GM19324 (cell line): ENCODE measurements at regions not wholly inside any gene's neighbourhood (a gene's known extent, or its start where the extent isn't known, plus 50 kb on each side); places are given as distances from the start of the nearest gene placed in this dataset.

ENCODE experiments used
- ATAC-seq: cut with Tn5 transposase; IDR thresholded peaks from one replicate; pipeline ENCODE4 v1.9.1; 2021; ENCODE audit warnings: mild to moderate bottlenecking, moderate library complexity; ENCODE audit not compliant: unreplicated experiment, low FRiP score

DNA sequence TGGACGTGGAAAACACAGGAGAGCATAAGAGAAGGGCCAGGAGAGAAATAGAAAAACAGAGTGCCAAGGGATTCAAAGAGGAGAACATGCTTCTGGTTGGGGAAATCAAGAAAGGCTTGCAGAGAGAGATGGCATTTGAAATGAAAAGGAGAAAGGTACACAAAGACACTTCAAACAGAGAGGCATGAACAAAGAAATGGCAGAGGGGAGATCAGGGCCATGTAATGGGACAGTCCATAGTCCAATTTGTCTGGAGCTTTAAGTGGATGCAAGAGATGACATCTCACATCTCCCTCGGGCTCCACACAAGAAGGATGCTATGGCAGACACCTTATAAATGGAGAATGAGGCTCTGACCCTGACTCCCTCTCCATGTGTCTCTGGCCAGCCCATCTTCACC, 331.1 kb downstream of the MLLT3 start:
- no peak for ATAC-seq

DNA sequence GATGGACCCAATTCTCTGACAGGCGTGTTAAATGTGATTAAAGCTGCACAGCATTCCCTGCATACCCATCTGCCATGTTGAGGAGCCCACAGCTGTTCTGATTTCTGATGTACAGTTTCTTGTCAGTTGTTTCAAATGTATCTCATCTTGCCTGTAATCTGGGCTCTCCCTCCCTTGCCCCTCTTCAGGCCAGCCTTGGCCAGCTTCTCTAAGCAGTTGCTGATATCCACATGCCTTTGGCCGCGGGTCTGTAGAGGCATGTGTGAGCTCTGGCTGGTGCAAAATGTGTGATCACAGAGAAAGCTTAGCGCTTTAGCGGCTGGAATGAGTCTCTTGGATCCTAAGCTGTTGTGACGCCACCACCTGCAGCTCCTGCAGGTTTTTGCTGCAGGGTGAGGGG, 332.0 kb downstream of the MLLT3 start:
- ATAC-seq, result no peak

DNA sequence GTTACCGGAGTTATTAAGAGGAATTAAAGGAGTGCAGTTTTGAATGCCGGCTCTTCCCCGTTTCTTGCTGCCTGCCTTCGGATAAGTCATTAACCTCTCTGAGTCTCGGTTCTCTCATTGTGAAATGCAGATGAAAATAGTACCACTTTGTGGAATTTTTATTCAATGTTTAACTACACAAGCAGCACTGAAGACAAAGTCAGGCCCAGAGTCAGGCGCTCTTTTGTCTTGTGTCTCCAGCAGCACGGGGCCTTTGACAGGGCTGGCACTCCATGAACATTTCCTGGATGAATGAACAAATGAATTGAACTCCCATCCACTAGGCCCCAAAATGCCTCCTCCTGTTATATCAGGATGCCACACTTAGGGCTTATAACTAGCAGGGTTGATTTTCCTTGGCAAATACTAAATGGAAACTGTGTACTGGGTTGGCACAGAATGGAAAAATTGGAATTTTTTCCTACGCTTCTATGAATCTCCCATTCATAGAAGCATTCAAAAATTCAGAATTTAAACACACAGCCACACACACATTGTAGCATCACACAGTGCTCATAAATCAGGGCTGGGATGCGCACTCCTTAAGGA, 332.8 kb downstream of the MLLT3 start:
- ATAC-seq, result peak; percentile 29

DNA sequence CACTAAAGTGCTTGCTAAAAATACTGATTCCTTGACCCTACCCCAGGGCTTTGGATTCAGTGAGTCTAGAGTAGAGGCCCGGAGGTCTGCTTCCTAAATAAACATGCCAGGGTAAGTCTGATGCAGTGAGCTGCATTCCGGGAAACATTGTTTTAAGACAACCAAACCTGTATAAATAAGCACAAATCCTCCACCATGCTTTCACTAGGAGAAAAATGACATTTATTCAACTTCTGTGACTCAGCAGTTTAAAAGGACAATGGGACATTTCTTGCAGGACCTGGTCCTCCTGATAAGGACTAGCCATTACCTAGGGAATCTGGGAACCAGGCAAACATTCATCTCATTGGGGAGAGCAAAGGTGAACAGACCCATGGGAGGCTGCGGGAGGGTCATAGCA, 335.3 kb downstream of the MLLT3 start:
- no peak for ATAC-seq

DNA sequence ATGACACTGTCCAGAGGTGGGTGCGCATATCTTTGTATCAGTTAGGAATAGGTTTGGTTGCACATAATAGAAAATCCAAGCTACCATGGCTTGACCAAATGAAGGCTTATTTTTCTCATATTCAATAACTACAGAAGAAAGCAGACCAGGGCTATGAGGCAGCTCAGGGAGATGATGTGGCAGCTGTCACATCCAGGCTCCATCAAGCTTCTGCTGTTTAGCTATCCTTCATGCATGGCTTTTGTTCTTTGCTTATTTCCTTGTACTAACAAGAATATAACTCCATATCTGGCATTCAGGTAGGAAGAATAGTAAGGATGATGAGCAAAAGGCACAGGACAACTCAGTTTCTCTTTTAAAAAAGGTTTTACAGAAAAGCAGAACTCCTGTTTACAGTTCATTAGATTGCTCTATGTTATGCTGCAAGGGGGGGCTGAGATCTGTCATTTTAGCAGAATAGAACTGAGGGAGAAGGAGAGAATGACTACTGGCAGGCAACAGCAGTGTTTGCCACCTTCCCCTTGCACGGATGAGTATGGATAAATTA, 336.1 kb downstream of the MLLT3 start:
- no peak for ATAC-seq

DNA sequence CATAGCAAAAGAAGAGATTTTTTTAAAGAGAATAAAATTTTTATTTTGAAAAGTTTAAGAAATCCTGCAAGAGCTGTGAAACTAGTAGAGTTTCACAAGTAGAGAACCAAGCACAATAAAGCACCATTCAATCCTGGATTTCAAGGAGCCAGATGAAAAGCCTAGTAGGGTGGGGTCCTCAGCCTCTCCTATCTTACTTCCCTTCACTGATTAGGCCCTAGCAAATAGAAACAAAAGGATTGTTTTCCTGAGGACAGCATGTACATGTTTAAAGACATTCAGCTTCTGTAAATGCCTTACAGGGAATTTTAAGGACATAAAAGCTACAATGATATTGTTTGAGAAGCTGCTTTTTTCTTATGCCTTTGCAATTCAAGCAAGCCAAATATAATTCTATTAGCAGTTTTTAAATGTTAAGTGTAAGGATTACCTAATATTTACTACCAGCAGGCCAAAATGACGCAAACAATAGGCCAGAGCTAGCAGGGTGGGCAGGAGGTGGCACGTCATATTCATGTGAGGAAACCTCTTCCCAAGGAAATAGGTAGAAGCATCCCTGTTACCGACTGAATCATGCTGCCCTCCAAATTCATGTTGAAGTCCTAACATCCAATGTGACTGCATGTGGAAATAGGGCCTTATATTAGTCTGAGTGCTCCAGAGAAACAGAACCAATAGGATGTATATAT, 337.6 kb downstream of the MLLT3 start:
- no peak for ATAC-seq

DNA sequence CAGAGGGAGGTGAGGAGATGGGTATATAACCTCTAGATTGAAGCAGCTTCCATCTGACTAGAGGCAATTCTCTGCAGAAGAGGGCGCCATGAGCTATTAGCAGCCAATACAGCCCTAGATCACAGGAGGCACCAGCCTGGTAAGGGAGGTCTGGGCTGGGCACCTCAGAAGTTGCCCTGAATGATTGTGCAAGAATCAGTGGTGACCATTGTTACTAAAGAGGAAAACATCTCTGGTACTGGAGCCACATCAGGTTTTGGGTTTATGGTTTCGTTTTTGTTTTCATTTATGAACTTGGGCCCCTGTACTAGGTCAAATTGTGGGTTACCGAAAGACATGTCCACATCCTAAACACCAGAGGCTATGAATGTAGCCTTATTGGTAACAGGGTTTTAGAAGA, 342.0 kb downstream of the MLLT3 start:
- ATAC-seq, result no peak

DNA sequence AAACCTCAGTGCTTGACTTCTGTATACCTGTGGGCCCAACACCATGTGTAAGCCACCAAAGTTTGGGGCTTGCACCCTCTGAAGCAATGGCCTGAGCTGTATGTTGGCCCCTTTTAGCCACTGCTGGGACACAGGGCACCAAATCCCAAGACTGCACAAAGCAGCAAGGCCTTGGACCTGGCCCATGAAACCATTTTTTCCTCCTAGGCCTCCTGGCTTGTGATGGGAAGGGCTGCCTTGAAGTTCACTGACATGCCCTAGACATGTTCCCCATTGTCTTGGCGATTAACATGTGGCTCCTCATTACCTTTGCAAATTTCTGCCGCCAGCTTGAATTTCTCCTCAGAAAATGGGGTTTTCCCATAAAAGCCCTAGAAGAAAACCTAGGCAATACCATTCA, 345.5 kb downstream of the MLLT3 start:
- ATAC-seq, result no peak

DNA sequence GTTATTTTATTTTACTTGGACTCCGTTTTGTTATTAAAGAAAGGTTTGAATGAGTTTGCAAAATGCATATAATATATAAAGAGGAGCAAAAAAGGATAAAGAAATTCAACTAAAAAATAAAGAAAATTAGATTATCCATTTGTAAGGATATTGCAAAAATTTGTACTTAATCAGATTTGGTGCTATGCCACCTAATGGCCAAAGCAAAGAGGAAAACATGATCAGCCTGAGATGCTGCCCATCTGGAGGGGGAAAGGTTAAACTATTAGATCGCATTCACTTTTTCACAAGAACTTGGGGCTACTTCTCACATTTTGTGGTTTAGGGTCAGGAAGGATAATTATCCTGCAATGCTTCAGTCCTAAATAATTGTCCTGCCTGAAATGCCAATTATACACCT, 350.6 kb downstream of the MLLT3 start:
- no peak for ATAC-seq

DNA sequence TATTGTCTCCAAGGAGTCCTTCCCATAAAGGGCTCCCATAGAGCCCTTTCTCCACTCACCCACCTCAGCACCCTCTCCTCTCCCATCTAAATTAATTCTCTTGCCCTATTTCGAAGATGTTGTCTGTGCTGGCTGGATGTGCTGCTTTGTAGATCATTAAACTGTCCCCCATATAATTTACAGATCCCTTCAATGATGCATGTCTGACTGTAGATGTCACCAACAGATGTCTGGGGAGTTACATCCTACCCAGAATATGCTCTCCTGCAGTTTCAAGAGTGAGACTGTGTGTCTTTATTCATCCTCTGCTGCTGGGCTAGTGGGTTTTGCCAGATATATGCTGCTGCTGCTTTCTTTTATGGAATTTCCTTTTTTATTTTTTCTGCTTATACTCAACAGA, 351.2 kb downstream of the MLLT3 start:
- ATAC-seq, result no peak

DNA sequence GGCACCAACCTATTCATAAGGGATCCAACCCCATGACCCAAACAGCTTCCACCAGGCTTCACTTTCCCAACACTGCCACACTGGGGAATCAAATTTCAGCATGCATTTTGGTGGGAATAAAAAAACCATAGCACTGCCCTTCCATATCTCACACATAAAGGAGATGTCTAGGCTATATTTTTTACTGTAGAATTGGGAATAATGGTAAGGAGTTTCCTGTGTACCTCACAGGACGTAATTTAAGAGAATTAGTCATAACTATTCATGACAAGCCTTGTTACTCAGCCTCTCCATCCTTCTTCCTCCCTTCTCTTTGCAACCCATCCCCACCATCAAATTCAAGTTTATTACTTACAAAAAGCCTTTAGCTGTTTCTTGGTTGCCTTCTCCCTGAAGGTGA, 352.1 kb downstream of the MLLT3 start:
- ATAC-seq, result no peak

DNA sequence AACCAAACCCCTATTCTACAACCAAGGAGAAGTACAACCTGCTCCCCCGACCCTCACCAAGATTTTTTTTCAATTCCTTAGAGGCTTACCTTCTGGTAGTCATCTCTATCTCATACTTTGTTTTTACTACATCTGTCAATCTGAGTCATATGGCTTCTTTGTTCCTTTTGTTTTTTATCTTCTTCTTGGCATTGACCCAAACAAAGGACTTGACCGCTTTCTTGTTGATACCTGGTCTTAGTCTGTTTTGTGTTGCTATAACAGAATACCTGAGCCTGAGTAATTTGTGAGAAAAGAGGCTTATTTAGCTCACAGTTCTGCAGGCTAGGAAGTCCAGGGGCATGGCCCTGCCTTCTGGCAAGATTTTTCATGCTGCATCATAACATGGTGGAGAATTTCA, 352.7 kb downstream of the MLLT3 start:
- ATAC-seq, result no peak

DNA sequence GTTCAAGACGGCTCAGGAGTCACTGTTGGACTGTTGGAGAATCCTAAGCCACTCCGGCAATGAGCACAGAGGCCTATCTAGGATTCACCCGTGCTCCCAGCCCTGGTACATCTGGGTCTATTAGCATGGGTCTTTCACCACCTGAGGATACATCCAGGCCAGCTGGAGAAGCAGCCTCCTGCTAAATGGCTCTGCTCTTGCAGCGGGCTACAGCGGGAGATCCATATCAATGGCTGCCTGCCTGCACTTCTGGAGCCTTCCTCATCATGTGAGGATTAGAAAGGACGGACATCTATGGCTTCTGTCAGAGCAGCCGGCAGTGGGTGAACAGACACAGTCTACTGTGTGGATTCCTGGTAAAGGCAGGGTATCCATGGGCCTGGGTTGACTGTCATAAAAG, 357.4 kb downstream of the MLLT3 start:
- no peak for ATAC-seq

DNA sequence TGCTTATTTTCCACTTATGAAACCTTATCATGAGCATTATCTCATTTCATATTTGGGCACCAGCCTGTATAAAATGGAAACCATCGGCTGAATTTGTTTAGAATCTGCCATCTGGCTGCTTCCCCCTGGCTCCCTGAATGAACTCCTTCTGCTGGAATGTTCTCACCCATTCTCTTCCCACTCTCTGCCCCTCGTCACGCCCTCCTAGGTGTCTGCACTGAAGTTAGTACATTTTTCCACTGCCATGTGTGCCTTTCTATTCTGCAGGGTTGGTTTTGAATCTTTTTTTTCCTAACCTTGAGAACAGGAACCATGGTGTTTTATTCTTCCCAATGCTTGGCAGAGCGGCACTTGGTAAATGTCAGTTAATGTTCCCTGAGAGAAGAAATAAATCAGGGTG, 359.7 kb downstream of the MLLT3 start:
- ATAC-seq, result no peak

DNA sequence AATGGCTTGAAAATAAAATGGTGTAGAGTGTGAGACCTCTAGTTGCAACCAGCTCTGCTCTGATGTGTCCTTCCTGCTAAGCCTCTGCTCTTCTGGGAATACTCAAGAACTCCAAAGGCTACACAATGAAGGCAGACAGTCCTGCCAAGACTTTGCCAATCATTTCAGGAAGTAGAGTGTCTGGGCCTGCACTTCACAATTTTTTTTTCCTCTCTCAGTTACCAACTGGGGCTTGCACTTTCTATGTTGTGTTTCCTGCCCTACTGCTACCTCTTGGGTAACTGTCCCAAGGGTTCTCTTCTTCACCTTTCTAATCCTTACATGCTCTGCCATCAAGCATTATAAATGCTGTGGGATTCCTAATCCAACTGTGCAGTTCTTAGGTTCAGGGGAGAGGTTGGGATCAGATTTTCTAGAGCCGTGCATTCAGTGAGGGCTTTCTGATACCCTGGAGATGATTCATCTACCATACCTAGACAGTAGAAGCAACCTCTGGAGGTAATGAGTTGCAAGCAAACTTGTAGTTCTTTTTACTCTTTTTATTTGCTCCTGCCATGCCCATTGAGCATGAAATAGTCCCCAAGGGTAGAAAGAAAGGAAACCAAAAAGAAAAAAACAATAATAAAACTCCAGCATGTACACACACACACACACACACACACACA, 365.9 kb downstream of the MLLT3 start:
- no peak for ATAC-seq

DNA sequence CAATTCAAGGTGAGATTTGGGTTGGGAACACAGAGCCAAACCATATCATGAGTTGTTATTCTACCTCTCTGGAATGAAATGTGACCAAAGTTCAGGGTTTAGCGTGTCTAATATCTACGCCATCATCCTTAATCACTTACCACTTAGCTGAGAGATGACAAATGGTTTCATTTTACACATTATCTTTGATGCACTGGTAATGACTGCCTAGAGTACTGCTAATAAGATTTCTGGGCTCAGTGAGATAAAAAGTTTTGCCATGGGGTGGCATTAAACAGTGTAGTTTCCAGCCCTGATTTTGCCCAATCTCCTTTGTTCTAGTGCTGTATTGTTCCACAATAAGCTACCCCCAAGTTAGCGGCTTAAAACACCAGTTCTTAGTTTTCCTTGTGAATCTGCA, 367.2 kb downstream of the MLLT3 start:
- ATAC-seq, result no peak

DNA sequence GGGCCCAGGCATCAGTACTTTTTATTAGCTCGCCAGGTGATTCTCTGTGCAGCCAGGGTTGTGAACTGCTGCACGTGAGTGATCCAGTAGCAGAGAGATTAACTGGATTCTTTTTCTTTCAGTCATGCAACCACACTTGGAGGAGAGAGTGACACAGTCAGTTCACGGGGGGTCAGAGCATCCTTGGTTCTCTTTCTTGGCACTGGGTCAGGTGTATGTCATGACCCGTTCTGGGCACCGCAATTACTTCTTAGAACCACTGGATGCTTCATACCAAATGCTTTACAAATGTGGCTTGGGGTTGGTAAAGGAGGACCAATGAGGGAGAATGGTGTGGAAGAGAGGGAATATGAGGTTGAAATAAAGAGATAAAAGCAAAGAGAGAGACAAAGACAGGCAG, 368.7 kb downstream of the MLLT3 start:
- ATAC-seq, result no peak

DNA sequence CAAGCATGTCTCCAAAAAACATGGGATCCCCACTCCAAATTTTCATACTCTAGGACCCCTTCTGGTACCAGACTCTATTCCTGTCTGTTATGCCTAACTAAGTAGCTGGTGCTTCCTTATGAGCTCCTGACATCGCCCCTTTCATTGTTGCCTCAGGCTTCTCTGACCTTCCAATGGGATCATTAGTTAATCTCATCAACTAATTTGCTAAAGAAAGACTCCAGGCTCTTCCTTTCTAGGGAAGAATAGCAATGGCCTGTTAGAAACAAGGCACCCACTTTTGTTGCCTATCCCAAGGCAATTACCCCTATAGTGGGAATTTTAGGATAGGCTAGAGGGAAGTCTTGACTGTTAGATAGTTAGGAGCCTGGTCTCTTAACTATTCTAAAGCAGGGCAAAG, 369.5 kb downstream of the MLLT3 start:
- no peak for ATAC-seq

DNA sequence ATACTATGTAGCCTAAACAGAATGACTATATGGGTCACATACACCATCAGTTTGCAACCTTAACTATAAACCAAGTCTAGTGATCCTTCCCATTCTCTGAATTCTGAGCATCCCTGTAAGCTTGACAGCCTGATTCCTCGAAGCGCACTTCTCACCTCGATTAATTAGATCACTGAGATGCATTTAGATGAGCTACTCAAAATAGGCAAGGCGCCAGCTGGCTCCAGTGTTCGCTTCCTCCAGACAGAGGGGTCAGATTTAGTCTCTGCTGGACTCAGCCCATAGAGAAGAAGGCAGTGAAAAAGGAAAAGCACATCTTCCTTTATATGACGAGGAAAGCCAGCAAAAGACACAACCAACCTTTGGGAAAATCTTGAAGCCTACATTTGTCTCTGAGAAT, 371.5 kb downstream of the MLLT3 start:
- ATAC-seq, result no peak

DNA sequence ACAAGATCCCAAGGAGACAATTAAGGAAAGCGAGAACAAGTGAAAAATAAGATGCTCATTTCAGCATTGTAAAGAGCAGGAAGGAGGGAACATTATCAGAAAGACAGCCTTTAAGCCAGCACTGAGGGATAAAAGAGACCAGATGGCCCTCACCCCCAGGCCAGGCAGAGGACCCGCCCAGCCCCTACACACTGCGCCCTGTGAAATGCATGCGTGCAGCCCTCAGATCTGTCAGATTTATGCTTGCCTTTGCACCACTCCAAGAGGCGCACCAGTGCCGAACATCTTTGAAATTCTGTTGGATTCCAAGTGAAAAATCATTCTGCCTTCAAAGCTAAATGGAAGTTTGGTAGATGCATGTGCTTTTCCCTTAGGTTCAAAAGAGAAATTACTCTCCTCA, 378.0 kb downstream of the MLLT3 start:
- ATAC-seq, result no peak

DNA sequence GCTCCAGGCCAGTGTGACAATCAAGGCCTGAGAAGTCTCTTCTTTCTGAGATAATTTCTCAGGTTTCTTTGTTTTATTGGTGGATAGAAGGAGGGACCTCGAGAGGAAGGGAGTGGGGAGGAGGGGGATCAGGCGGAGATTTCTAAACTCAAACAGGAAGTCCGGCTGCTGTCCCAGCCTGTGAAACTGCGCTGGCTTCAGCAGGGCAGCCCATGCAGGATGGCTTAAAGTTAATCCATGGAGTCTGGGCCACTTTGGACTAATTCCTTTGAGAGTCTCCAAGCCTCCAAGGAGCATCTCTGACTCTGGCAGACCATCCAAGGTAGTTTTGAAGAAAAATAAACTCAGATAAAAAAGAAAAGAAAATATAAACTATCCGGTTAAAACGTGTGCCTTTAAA, 378.5 kb downstream of the MLLT3 start:
- no peak for ATAC-seq
